D341Med (cell line): ENCODE measurements at regions not wholly inside any gene's neighbourhood (a gene's known extent, or its start where the extent isn't known, plus 50 kb on each side); places are given as distances from the start of the nearest gene placed in this dataset.
"Not testable (repeated sequence)": the region's sequence is repeated elsewhere in the genome, so short reads cannot be mapped to it uniquely, and the experiment has no call there.

ENCODE experiments used
- DNase-seq: peaks from one replicate; pipeline ENCODE4 v3.0.0; 2012; ENCODE audit warnings: low spot score

DNA sequence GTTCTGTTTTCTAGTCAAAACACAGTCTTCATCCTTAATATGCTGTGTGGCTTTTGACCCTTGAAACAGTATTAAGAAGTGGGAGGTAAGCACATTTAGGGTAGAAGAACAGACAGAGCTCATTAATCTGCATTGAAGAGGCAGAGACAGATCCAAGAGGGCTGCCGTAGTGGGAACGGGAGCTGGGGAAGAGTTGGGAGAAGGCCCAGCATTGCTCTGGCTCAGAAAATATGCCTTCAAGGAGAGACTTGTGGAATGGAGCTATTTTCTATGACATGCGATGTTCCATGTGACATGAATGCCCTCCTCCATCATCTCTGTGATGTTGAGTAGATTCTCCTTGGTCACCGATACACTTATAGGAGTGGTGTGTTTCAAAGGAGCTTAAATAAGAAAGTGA, 273.3 kb upstream of the BOD1L1 start:
- no peak for DNase-seq

DNA sequence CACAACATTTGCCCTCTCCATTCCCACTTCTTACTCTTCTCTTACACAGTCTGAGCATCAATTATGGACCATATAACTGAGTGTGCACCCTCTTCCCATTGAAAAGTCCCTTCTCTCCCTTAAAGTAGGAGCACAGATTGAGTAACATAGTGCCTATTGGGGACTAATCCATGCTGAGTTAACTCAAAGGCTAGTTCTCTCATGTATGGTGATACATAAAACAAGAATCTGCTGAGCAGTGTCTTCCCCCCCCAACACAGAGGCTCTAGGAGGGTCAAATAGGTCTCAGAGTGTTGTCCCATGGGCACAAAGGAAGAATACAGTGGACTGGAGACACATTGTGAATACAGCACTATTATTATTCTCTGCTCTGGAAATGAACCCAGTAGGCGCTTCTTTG, 274.6 kb upstream of the BOD1L1 start:
- DNase-seq = no peak

DNA sequence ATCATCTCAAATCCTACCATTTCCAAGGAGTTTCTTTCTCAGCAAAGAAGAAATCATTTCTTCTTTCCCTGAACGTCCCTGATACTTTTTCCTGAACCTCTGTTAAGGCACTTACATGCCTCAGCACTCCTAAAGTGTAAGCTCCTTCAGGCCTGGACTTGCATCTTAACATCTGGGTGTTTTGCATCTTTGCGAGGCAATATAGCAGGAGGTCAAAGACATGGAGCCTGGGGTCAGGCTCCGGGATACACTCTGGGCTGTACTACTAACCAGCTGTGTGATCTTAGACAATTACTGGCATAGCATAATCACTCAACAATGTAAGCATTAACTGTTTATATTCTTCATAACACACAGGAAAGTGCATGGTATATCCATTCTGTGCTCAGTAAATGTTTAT, 275.5 kb upstream of the BOD1L1 start:
- DNase-seq = no peak

DNA sequence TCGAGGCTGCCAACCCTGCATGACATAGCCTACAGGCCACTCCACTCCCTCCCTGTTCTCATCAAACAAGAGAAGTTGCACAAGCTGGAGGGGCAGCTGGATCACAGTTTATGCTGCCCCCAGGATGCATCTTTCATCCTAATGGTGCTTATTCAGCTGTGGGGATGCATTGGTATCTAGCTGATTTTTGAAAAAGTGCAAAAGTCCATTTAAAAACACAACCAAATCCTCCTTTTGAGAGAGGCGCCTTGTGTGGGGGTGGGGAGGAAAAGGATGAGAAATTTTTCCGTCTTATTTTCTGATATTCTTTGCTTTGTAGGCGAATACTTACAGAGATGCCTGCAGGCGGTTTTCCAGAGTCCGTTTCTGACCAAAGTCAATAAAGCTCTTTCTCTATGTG, 276.4 kb upstream of the BOD1L1 start:
- no peak for DNase-seq

DNA sequence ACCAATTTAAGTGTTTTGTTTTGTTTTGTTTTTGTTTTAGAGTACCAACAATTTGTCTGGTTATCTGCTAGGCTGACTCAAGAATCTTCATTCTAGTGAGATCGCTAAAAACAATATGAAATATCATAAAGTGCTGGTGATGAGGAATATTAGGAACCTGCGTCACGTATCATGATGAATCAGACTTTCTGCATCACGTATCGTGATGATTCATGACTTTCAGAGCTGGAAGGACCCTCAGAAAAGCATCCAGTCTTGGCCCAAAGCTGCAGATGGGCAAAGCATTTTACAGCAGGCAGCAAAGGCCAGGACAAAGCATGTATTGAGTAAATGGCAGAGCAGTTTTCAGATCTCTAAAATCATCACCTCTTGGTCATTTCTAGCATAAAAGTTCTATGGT, 278.0 kb upstream of the BOD1L1 start:
- no peak for DNase-seq

DNA sequence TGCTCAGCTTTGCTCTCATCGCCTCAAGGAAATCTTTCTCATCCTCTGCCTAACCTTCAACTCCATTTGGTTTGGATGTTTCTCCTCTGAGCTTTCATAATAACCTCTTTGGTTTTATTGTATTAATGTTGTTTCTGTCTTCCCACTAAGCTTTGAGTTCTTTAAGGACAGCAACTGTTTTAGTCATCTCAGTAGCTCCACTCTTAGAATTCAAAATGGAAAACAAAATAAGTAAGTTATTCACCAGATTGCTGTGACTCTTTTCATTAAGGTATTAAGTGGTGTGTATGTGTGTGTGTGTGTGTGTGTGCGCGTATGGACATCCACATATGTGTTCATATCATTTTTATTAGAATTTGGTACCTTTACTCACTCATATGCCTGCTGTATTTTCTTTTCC, 279.2 kb upstream of the BOD1L1 start:
- no peak for DNase-seq

DNA sequence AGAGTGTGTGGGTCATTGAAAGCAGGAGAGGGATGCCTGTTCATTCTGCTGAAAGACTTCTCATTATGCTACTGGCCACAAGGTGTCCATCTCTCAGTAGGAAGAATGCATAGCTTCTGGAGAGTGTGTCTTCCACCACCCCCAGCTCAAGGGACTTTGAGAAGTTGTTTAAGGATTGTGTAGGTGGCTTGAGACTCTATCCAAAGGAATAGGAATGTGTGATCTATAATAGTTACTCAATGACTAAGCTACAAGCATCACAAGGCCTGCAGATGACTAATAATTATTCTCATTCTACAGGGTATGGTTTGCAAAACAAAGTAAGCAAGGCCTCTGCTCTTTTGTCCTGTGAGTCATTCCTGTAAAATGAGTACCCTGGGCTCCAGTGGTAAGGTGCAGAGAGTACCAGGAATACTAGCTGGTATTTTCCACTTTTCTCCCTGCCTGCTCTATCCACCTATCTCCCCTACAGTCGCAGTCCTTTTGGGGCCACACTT, 279.8 kb upstream of the BOD1L1 start:
- DNase-seq = no peak

DNA sequence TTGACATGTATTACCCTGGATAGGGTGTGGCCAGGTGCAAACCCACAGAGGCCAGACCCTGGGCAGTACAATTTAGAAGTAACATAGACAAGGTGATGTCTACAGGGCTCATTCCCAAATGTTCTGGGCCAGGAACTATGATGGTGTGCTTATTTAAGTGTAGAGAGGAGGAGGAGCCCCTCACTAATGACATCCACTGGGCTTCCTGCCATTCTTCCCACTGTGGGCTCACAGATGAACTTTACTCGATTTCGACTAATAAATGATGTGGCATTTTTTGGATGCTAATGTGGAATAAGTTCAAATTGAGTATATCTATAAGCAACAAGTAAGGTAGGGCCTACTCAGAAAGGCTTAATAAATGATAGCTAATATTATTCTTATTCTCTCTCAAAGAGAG, 280.9 kb upstream of the BOD1L1 start:
- DNase-seq = no peak

DNA sequence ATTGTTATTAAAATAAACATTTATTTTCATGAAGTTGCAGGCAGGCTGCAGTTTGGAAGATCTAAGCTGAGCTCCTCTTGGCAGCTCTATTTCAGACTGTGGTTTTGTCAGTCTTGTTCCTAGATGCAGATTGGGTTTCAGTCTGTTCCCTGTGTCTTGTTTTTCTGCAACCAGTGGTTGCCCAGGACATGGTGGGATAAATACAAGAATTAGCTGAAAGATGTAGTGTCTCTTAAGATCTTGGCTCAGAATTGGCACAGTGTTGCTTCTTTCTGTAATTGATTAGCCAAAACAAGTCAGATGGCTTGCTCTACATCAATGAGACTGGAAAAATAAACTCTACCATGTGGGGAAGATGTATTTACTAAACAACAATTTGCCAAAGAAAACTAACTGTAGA, 283.0 kb upstream of the BOD1L1 start:
- DNase-seq = no peak

DNA sequence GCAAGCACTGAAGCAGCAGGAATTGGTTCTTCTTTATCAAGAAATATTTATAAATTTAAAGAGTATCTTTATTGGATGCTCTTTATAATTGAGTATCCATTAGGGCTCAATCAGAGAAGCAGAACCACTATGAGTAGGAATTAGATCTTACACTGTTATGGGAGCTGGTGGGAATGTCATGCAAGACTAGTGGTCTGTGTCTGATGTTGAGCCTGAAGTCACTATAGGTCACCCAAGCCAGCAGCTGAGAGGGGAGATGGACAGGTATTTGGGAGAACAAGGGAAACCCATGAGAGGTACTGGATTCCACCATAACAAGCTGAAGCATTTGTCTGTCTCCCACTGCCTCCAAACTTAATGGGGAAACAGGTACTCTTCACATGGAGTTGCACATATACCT, 283.7 kb upstream of the BOD1L1 start:
- no peak for DNase-seq

DNA sequence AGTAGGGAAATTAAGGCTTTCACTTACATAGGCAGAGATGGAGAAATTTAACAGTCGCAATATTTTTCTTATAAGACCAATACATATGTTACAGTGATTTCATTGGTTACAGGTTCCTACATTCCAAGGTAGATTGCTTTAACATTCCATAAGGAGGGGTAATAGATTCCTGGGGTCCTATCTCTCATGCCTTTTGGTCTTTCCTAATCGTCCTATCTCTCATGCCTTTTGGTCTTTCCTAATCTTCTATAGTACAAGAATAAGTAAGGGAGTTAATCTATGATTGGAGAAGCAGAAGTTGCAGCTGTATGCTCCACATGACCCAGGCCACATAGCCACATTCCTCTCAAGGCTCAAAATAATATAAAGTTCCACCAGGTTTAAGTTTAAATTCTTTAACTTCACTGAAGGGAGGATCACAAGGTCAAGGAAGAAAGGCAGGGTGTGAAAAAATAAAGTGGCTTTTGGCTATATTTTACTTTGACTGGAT, 285.0 kb upstream of the BOD1L1 start:
- DNase-seq = no peak

DNA sequence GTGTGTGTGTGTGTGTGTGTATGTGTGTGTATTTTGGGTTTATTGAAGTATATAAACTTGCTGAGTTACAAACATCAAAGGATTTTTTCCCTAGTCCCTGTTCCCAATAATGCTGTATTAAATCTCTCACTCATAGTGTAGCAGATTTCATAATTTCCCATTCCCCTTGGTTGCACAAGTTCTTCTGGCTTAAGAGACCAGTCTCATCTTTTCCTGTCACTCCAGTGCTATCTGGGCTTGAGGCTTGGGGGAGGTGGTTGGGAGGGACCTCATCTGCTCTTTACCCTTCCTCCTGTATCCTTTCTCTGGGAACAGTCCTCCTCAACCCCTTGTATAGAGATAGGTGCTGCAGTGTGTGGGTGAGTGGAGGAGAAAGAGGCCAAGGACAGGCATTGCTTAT, 285.4 kb upstream of the BOD1L1 start:
- DNase-seq = no peak

DNA sequence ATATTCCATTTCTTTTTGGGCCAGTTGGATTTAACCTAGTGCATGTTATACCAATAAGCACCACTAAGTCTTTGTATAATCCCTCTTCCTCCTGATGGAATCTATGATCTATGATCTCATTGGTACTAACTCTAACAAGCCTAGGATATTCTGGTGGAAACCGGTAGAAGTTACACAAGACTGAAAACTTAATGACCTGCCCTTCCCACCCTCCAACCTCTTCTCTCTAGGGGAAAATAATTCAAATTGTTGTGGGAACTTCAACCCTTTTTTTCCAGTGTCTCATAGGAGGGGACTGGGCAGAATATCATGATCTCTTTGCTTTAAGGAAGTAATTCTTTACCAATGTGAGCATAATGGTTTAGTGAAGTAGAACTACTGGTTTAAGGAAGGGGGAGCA, 289.5 kb upstream of the BOD1L1 start:
- no peak for DNase-seq

DNA sequence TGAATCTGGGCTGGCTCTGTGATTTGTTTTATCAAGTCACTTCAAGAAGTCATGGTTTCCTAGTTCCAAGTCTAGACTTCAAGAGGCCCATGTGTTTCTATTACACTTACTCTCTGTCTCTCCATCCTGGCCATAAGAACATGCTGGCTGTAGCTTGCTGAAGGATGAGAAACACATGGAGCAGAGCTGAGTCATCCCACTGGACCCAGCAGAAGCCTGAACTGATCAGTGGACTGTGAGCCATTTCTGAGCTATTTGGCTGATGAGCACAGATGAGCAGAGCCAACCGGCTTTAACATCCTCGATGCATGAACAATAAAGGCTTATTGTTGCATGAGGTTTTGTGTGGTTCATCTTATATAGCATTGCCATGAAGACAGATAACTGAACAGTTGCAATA, 290.6 kb upstream of the BOD1L1 start:
- DNase-seq = no peak

DNA sequence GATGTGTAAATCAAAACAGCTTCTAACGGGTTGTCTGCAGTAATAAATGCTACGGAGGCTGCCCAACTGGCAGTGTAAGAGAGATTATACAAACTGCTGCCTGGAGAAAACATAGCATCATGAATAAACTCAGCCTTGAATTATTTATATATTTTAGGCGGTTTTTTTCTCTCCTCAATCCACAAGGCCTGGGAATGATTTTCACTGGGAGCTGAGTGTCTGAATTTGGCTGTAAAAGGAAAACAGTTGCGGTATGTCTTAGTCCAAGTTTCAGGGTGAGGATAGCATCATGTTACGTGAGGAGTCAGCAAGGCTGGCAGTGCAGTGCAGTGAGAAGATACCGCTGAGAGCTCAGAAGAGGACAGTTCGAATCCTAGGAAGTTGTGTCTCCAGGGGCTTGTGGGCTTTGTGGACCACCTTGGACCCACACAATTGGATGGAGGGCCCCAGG, 291.5 kb upstream of the BOD1L1 start:
- no peak for DNase-seq

DNA sequence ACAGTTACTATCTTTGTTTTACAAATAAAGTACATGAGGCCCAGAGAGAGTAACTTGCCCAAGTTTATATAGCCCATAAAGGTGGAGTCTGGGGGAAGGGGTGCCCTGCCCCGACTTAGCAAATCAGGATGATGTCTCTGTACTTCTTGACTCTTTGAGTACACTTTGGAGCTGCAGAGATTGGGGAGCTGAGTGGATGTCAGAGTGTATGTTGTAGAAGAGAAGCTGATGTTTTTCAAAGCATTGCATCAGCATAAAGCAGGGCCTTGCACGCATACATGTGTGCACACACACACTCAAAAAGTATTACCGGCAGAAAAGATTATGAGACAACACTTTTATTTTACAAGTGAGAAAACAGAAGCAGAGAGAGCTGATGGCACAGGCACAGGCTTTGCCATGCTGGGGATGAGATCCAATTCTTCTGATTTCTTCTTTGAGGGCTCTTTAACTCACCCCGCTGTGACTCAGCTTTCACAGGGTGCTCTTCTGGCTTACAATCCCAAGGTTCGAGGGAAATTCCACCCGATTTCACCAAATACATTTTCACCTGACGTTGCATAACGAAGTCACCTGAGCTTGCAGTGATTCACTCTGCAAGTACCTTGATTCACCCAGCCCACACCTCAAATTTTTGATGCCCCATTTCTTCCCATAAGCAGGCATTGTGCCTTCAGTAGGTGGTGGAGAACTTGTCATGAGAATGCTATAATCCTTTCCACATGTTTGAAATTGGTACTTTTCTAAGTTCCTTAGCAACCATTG, 292.8 kb upstream of the BOD1L1 start:
- DNase-seq = no peak

DNA sequence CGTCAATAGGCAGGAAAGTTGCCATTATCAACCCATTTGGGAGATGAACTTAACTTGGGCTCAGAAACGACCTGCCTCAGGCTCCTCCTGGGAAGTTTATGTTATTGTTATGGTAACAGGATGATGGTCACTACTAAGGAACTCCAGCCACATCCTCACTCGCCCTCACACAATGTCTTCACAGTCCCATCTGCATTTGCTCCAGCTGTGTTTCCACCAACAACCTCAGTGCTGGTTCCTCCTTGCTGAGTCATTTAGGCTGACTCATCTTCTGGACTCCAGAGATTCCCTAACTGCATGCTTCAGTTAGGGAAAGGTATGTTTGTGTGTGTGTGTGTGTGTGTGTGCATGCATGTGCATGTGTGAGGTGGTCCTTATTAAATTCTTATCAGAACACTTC, 293.4 kb upstream of the BOD1L1 start:
- no peak for DNase-seq

DNA sequence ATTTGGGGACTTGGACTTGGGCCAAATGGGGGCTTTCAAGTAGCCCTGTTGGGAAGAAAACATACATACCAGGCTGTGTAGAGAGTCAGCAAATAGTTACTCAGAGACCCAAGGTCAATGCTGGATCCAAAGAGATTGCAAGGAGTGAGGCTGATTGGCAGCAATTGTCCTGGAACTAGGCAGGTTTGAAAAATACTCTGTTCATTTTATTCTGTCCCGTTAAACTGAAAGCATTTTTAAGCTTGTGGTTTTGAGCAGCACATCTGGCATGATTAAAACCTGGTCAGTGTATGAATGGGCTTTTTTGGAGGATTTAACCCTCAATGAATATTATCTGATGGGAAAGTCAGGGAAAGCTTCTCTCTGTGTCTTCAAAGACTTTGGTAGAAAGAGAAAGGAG, 294.3 kb upstream of the BOD1L1 start:
- no peak for DNase-seq

DNA sequence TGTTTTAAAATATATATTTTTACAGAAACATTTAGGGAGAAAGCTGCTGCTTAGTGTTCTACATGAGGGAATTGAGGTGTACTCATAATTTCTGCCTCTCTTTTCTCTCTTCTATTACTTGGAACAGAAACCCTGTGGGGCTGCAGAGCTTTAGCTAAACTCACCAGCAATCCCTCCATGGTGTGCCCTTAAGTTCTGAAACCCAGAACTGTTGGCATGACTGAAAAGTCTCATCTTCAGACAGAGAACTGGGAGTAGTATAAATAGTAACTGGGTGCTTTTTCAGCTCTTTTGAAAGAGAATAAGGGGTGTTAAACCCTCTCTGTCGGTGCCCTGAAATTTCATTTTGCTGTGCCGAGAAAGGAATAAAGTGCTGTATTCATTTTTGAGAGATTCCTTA, 294.9 kb upstream of the BOD1L1 start:
- no peak for DNase-seq

DNA sequence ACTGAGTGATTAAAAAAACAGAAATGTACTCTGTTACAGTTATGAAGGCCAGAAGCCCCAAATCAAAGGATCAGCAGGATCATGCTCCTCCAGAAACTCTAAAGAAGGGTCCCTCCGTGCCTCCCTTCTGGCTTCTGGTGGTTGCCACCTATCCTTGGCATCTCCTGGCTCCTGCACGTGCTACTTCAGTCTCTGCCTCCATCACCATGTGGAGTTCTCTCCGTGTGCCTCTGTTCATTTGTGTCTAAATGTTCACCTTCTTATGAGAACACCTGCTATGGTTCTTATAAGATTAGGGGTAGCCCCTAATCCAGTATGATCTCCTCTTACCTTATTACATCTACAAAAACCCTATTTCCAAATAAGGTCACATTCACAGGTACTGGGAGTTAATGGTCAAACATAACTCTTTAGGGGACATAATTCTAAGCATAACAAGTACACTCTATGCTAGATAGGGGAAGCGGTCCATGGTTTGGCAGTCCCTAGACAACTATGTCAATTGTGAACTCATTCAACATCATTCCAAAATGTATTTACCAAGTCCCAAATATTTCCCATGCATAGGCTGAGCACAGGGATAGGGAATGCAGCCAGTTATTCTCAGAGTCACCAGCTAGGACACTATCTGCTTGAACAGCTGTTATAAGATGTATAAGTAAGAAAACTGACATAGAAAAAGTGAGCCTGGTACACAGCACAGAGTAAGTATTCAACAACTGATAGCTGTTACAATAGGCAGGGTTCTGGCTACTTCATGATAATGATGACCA, 295.5 kb upstream of the BOD1L1 start:
- DNase-seq = no peak

DNA sequence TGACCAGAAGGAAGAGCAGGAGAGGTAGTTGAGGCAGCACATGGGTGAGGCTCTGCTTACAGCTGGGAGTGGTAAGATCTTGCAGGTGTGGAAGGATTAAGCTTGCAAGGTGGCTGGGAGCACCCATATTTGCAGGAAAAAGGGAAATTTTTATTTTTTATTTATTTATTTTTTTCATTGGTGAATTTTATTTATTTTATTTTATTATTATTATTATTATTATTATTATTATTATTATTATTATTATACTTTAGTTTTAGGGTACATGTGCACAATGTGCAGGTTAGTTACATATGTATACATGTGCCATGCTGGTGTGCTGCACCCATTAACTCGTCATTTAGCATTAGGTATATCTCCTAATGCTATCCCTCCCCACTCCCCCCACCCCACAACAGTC, 297.4 kb upstream of the BOD1L1 start:
- DNase-seq = not testable (repeated sequence)

DNA sequence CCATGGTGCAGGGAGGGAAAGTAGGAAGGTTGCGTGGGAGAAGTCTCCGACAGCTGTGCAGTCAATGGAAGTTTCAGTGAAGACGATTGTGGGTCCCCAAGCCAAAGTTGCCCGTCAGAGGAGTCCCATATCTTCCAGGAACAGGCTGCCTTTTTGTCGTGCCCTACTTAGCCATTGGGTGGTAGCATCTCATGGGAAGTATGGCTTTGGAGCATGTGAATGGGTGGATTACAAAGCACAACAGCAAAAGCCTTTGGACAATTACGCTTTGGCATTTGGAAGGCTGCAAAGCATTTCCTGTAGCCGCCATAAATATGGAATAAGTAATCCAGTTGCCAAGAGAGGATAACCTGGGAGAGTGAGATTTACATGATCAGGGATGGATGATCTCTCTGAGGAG, 300.7 kb upstream of the BOD1L1 start:
- DNase-seq = no peak

DNA sequence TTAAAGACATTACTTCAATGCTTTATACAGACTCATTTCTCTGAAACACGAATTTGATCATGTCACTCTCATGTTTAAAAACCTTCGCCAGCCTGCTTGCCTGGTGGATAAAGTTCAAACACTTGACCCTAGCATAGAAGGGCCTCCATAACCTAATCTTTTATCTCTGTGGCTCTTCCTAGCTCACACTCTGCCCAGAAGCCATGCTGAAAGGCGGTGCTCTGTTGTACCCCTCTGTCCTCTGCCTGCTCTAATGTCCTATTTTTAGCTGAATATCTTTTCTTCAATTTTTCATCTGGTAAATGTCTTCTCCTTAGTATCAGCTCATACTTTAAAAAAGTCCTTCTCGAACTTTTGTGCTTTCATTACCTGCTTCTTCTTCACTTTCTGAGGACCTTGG, 302.6 kb upstream of the BOD1L1 start:
- no peak for DNase-seq
